Esophagus mucosa (tissue), 1 donor: ENCODE measurements at regions not wholly inside any gene's neighbourhood (a gene's known extent, or its start where the extent isn't known, plus 50 kb on each side); places are given as distances from the start of the nearest gene placed in this dataset.
"Not testable (repeated sequence)": the region's sequence is repeated elsewhere in the genome, so short reads cannot be mapped to it uniquely, and the experiment has no call there.

Source experiments
- ATAC-seq: fragments of 200-7000 bp; cut with Tn5 transposase; one replicate; pipeline ENCODE4 v1.9.1; 2020
- donor health status: DM: yes; HTN: yes; CAD: no.

DNA sequence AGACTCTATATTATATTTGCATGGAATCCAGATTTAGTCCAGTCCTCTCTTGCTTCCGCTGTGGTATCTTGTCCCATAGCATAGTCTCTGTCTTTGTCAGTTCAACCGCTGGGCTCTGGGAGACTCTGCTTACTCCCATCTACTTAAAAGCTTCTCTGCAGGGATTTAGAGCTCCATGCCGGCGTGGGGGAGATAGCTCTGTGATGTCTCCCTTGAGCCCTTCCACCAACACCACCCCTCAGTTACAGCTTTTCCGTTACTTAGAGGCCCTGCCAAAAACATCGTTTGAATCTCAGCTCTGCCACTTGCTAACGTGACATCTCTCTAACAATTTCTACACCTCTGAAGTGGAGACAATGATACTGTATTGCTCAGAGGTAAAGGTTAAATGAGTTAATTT lies 306.1 kb upstream of the ZNF608 start:
- ATAC-seq, result no peak

DNA sequence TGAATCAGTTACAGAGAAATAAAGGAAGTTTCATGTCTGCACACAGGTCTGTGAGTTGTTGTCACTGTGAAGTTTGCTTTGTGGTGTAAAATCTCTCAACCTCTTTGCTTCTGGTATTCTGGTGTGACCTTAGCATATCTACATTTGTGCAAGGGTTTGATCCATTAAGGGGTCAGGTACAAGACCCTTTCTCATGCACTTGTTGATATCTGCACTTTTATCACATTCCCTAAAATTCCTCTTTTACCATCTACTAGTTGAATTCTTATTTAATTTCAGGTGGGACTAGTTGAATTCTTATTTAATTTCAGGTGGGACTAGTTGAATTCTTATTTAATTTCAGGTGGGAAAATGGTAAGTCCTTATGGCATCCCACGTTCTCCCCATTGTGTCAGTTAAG lies 306.7 kb upstream of the ZNF608 start:
- no peak for ATAC-seq

DNA sequence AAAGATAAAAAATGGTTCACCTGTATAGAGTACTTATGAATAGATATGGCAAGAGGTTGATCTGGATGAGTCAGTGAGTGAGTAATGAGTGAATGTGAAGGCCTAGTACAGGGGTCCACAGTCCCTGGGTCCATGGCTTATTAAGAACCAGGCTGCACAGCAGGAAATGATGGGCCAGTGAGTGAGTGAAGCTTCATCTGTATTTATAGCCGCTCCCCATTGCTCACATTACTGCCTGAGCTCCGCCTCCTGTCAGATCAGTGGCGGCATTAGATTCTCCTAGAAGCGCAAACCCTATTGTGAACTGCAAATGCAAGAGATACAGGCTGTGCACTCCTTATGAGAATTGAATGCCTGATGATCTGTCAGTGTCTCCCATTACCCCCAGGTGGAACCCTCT lies 307.7 kb upstream of the ZNF608 start:
- no peak for ATAC-seq

DNA sequence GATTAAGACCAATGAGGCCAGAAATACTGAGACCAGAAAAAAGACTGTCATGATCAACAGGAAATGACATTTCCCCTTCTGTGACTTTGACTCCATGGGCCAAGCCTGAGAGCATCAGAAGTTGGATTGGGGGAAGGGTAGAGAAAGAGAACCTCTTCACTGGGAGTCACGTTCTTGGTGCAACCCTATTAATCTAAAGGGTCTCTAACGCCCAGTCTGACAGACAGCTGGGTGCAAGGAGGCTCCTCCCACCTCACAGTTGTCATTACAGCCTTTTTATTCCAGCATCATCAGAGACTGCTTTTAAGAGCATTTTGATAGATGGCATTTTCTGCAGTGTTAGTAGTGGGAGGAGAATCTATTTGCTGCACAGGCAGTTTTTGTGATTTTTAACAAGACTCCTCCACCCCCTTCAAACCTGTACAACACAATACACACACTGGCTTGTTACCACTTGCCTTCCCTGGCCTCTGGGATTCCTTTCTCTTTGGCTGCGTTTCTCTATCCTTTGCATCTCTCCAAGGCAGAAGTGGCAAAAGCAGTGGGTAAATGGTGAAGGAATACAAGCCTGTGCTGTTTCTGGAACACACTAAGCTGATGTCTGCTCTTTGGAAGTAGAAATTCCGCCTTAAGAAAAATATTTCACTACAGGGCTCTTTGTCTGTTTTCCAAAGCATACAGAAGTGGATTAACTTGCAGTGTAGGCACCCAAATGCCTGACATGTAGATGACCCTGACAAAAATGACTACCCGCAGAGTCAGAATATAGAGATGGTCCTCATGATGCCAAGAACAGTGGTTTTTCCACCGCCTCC lies 310.4 kb upstream of the ZNF608 start:
- peak; percentile 81 for ATAC-seq

DNA sequence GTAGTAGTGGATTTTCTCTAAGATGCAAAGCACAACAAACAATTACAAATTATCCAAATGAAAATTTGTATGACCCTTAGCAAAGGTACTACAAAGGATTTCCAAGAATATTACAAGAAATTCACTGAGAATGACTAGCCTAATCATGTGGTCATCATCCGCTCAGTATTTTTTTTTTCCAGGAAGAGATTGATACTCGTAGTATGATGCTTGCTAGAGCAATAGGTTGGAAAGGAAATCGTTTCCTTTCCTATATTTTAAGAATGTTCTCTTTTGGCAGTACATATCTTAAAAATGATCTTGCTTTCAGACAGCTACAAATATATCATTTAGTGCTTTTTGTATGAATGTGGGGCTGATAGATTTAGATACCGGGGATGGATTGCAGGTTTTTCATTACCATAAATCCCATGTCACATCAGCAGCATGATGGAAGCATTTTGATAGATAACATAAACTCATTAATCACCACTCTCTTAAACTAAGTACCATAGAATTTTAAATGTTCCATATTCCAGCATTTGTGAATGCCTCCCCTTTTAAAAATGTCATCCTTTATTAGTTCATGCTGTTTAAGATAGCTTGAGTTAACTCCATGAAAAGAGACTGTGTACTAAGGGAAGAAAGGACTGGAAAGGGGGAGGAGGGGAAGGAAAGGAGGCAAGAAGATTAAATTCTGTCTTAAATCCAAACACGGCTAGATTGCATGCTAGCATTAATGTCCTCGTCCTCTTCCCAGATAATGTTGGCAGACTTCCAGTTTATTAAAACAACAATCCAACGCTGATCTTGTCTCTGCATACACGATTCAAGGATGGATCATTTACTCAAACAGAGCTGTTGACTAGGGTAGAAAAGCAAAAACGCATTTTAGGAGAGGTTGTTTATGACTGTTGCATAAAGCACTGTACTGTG lies 311.7 kb upstream of the ZNF608 start:
- no peak for ATAC-seq

DNA sequence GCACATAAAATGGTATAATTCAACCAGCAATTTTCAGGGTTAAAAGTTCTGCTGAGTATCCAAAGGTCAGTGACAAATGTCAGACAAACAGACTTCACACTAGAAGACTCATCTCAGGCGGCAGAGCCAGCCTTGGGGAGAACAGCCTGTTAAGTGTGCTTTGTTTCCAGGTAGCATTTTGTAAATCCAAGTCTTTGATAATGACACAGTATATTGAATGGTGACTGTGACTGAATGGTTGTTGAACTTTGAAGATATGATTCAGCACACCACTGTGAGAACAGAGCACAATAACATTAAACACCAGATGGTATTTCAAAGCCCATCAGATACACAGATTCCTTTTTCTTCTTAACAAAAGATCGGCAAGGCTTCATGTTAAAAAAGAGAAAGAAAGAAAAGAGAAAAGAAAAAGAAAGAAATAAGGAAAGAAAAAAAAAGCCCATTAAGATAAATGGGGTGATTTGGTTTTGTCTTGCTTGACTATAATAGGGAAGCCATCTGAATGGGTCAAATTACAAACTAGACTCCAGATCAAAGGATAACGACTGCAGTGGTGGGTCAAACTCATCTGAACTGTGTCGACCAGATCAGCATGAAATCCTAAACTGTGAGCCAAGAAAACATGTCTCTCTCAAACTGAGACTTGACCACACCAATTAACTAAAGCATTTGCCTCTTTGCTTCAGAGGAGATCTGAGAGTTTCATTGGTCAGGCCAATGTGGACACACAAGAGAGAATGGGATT lies 313.0 kb upstream of the ZNF608 start:
- ATAC-seq, result peak; percentile 48

DNA sequence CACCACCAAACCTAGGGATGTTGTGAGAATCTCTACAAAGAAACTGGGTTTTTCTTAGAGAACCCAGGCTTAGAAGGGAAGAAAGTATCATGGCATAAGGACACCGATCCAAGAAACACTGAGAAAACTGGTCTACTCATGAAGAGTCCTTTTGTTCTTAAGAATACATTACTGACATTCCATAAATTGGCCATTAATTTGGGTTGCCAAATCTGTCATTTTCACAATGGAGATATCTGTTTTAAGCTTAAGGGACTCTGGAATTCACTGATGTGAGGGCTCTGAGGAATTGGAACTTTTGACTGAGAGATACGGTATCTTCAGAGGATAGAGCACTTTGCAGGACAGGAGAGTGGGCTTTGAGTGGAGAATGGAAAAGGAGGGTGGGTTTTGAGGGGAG lies 315.3 kb upstream of the ZNF608 start:
- ATAC-seq, result no peak

DNA sequence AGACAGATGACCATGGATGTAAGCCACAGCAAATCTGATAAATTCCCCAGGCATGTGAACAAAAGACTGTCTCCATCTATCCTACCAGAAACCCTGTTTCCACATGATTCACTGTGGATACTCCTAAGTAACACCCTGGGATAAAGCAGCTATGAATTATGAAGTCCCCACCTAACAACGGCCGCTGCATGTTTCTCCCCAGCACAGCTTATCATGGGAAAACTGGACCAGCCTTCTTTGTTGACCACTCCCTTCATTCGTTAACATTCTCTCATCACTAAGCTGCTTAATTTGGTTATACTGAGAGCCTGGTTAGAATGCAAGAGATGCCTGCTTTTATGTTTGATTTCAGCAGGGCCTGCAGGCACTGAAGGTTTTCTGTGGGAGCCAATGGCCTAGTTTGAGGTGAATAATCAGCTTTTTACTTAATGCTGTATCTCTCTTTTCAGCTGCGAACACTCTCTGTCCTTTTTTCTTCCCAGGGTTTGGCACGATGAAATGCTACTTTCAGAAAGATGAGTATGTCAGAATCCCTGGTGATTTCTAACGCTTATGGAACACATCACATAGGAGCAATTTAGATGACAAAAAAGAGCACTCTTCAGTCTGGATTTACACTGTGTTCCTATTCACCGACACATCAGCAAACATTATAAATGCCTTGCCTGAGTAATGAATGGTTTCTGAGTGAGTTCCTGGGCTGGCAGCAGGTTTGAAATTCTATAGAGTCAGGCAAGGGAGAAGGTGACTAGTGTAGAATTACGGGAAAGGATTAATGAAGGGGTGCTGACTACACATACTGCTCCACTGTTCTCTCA lies 318.4 kb upstream of the ZNF608 start:
- peak; percentile 80 for ATAC-seq

DNA sequence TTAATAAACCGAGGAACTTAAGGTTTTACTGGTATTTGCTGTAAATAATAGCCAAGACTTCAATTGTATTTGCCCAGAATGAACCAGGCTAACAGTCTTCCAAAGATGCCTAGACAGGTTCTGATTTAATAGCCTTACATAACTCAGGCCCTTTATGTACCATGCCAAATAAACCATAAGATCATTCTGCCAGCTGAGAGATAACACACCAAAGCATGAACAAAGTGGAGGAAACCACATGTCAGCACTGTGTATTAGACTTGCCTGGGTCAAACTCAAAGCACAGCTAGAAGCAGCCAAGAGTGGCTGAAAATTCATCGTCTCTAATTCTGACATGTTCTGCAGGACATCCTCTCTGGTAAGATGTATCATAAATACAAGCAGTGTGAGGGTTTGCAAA lies 319.3 kb upstream of the ZNF608 start:
- ATAC-seq, result no peak

DNA sequence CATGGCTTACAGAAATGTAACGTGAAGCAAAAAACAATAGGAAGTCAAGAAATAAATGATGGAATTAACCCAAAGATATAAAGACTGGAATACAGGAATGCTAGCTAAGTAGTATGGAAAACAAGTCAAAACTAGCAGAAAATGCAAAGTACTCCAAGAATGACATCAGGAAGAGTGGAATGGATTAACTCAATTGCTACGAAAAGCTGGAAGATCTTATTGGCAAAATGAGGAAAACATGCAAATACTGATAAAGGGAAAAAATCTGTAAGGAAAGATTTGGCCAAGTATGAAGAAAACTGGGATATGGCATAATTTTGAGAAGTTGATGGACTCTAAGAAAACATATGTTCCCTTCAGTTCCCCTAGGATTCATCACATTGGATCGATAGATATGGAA lies 324.5 kb upstream of the ZNF608 start:
- ATAC-seq, result no peak

DNA sequence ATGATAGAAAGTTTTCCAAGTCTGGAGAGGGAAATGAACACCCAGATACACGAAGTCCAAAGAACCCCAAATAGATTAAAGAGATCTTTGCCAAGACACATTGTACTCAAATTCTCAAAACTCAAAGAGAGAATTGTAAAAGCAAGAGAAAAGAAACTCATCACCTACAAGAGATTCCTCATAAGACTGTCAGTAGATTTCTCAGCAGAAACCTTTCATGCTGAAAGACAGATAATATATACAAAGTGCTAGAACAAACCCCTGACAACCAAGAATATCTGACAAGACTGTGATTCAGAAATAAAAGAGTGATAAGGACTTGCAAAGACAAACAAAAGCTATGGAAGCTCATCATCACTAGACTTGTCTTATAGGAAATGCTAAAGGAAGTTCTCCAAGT lies 326.7 kb upstream of the ZNF608 start:
- ATAC-seq, result no peak

DNA sequence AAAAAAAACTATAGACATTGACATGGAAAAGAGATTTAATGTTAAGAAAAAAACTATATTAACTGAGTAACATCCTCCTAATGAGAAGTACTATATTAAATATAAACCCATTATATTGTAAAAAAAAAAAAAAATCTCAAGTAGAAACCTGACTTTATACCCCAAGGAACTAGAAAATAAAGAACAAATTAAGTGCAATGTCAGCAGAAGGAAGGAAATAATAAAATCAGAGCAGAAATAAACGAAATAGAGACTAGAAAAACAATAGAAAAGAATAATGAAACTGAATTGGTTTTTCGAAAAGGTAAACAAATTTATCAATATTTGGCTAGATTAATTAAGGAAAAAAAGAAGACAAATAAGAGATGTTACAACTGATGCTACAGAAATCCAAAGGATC lies 329.1 kb upstream of the ZNF608 start:
- ATAC-seq, result no peak

DNA sequence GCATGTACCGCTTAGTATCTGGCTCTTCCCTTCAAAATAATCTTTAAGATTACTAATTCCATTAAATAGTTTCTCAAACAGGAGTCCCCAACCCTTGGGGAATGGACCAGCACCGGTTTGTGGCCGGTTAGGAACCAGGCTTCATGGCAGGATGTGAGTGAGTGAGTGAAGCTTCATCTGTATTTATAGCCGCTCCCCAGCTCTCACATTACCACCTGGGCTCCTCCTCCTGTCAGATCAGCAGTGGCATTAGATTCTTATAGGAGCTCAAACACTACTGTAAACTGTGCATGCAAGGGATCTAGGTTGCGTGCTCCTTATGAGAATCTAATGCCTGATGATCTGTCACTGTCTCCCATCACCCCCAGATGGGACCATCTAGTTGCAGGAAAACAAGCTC lies 332.6 kb upstream of the ZNF608 start:
- not testable (repeated sequence) for ATAC-seq

DNA sequence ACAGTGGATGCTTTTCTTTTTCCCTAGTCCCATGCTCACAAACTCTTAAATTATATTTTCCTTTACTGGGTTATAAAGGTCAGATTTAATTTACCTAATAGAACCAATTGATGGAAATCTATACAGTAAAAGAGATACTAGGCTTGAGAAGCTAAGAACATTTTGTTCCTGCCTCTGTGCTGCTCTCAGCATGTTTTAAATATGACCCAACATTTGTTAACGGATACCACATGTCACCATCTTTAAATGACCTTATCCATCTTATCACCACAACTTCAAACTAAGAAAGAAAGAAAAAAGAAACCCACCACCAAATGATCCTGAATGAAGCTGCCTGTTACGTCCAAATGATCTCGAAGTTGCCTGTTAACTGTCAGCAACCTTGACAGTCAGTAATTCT lies 334.7 kb upstream of the ZNF608 start:
- no peak for ATAC-seq

DNA sequence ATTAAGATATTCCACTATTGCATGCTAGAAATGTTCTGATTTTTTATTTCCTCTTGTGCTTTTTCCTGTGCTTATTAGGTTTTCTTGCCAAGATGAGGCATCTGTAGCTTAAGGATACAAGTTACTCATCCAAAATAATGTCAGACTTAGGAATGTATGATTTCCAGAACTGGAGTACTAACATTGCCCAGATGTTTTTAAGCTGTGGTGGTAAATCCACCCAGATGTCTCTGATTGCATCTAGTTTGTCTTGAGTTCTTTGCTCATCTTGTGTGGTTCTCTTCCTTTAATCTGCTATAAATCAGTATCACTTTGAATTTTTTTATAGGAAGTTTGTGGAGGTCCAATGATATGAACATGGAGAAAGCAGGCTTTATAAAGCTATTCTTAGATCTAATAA lies 337.5 kb upstream of the ZNF608 start:
- no peak for ATAC-seq

DNA sequence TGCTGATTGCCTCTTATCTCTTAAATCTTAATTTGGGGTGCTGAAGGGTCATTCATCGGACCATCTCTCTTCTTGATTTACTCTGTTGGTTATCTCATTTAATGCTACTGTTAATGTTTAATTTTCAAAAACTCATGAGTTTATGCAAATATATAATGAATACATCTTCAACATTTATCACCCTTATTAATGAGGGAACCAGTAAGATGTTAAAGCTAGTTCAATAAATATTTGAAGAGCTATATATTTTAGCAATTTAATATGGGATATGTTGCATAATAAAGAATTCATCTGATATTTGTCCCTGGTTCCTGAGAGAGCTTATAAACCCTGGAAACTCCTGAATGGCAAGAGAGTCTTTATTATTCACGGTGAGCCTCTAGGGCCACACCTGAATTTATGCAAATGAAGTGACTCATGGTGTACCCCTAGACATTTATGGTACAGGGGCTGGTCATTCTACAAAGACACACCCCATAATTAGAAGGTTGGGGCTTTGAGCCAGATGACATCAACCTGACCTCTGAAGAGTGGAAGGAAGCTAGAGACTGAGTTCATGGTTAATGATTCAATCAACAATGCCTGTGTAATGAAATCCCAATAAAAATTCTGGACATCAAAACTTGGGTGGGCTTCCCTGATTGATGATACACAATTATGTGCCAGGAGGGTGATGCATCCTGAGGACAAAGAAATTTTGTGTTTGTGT lies 339.5 kb upstream of the ZNF608 start:
- ATAC-seq, result peak; percentile 99

DNA sequence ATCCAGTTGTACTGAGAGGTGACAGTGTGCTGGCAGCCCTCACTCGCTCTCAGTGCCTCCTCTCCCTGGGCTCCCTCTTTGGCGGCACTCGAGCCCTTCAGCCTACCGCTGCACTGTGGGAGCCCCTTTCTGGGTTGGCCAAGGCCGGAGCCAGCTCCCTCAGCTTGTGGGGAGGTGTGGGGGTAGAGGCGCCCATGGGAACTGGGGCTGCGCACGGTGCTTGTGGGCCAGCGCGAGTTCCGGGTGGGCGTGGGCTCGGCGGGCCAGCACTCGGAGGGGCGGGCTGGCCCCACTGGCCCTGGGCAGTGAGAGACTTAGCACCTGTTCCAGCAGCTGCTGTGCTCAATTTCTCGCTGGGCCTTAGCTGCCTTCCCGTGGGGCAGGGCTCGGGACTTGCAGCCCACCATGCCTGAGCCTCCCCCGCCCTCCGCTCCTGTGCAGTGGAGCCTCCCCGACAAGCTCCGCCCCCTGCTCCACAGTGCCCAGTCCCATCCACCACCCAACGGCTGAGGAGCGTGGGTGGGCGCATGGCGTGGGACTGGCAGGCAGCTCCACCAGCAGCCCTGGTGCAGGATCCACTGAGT lies 342.2 kb upstream of the ZNF608 start:
- no peak for ATAC-seq

DNA sequence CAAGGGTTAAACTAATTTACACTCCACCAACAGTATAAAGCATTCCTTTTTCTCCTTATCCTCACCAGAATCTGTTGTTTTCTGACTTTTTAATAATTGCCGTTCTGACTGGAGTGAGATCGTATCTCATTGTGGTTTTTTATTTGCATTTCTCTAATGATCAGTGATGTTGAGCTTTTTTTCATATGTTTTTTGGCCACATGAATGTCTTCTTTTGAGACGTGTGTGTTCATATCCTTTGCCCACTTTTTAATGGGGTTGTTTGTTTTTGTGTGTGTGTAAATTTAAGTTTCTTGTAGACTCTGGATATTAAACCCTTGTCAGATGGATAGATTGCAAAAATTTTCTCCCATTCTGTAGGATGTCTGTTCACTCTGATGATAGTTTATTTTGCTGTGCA lies 345.7 kb upstream of the ZNF608 start:
- ATAC-seq, result not testable (repeated sequence)

DNA sequence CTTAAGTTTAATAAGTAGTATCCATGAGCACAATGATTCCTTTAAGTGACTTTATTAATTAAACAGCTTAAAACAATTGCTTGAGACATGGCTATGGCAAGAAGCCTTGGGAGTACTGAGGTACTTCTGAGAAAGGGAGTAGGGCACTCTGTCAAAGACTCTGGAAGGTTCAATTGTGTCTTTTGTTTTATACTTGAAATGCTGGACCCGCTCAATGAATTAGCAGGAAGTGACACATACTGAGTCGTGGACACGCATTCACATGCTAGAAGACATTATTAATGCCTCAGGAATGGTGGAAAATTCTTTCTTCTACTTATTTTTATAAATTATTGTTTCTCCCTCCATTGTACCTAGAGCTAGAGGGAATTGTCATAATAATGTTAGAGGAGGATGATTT lies 347.3 kb upstream of the ZNF608 start:
- ATAC-seq, result peak; percentile 89

DNA sequence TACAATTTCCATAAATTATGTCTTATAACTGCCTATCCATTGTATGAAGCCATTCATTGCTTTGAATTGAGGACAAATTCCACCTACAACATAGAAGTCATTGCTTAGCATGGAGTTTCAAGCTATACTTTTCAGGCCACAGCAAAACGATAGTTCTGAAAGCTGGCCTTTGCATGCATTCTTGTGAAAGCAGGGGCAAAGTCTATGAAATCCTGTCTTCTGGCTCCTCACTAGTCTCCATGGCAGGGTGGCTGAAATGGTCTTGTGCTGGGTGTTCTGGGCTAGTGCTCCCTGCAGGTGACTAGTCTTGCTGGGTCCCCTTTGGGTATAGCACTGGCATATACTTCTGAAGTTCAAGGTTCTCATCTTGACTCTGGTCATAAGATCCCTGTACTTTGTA lies 353.9 kb upstream of the ZNF608 start:
- no peak for ATAC-seq

DNA sequence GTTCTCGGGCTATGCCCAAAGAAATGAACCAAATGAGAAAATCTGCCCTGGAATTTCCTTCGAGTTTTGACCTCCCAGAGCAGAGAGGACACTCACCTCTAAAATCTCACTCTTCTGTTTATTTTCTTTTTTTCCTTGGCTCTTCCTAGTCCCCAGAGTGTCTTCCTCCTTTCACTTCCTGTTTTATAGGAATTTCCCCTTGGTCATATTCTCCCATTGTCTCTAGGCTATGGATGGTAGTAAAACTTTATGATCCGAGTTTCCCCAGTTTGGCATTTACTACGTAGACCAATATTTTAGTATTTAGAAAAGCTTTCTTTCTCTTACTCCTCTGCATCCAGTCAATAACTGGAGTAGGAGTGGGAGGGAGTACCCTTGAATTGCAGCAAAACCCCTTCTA lies 354.5 kb upstream of the ZNF608 start:
- no peak for ATAC-seq
